BE2C (cell line): ENCODE measurements at regions not wholly inside any gene's neighbourhood (a gene's known extent, or its start where the extent isn't known, plus 50 kb on each side); places are given as distances from the start of the nearest gene placed in this dataset.

Experiments
- DNase-seq: peaks from one replicate; pipeline ENCODE4 v3.0.0-alpha.2; 2020
- H3K27me3 ChIP-seq: fragments of 250-450 bp; sonication (Bioruptor Pico); 2 replicates; pipeline ENCODE4 v1.5.1; 2020; ENCODE audit warnings: mild to moderate bottlenecking
- H3K36me3 ChIP-seq: fragments of 250-450 bp; sonication (Bioruptor Pico); 2 replicates; pipeline ENCODE4 v1.5.1; 2020; ENCODE audit warnings: mild to moderate bottlenecking
- H3K4me1 ChIP-seq: fragments of 250-450 bp; sonication (Bioruptor Pico); 2 replicates; pipeline ENCODE4 v1.5.1; 2020
- H3K4me3 ChIP-seq: 2 replicates; pipeline ENCODE4 v1.5.1; 2011; ENCODE audit warnings: low read depth, low read length
- H3K9me3 ChIP-seq: fragments of 250-450 bp; sonication (Bioruptor Pico); 2 replicates; pipeline ENCODE4 v1.5.1; 2020
- CTCF ChIP-seq: IDR thresholded peaks from 2 replicates; pipeline ENCODE4 v1.5.1; 2012; ENCODE audit warnings: mild to moderate bottlenecking, low read depth, low read length

- H3K36me3 ChIP-seq, result no peaks in the 10 kb centered on the region
- H3K9me3 ChIP-seq, result no peaks in the 10 kb centered on the region
- H3K27me3 ChIP-seq, result peaks cover 8% of the 10 kb centered on the region
- H3K4me3 ChIP-seq, result no peak overlapping the region
- TF ChIP-seq CTCF, result no peak
- no peak for DNase-seq
- no peaks in the 10 kb centered on the region for H3K4me1 ChIP-seq
Observed at GRCh38 chr5:122533825-122534224, 221.8 kb downstream of the SNCAIP start.

DNA sequence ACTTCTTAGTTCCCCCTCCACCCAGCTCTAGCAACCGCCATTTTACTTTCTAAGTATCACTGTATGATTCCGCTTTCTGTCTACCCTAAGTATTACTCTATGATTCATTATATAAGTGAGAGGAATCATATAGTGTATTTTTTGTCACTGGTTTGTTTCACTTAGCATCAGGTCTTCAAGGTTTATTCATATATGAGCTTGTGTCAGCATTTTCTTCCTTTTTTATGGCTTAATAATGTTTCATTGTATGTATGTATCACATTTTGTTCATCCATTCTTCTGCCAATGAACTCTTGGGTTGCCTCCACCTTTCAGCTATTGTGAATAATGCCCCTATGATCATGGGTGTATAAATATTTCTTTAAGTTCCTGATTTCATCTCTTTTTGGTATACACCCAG lies 222.8 kb downstream of the SNCAIP start:
- H3K4me1 ChIP-seq, result no peaks in the 10 kb centered on the region
- H3K27me3 ChIP-seq, result peaks cover 8% of the 10 kb centered on the region
- no peak for DNase-seq
- H3K9me3 ChIP-seq, result no peaks in the 10 kb centered on the region
- TF ChIP-seq CTCF, result no peak
- no peaks in the 10 kb centered on the region for H3K36me3 ChIP-seq
- no peak overlapping the region for H3K4me3 ChIP-seq

DNA sequence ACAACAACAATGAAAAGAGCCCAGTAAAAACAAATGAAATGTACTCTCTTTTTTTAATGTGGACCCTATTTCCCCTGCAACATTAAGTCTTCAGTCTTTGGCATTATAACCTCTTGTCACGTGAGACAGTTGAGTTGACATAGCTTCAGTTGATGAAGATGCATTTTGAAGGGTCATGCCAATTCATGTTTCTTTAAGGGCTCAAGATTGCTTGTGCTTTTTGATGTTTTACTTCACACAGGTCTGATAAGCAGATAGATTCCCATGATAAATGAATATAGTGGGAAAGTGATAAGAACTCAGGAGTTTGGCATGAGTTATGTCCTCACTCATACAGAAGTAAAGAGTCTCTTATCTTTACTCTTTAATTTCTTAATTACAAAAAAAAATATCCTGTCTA lies 229.4 kb downstream of the SNCAIP start:
- Histone ChIP-seq H3K4me3 (no peak overlapping the region), H3K9me3 (no peaks in the 10 kb centered on the region), H3K27me3 (peaks cover 8% of the 10 kb centered on the region), H3K36me3 (no peaks in the 10 kb centered on the region), H3K4me1 (no peaks in the 10 kb centered on the region)
- TF ChIP-seq CTCF, result no peak
- no peak for DNase-seq

GRCh38 chr5:122545986-122546385 lies 228.9 kb upstream of the SNX2 start:
- H3K36me3 ChIP-seq, result no peaks in the 10 kb centered on the region
- peaks cover 11% of the 10 kb centered on the region for H3K27me3 ChIP-seq
- no peaks in the 10 kb centered on the region for H3K4me1 ChIP-seq
- no peaks in the 10 kb centered on the region for H3K9me3 ChIP-seq
- no peak for TF ChIP-seq CTCF
- DNase-seq, result no peak
- H3K4me3 ChIP-seq, result no peak overlapping the region

GRCh38 chr5:122547219-122547618 lies 227.7 kb upstream of the SNX2 start:
- TF ChIP-seq CTCF, result no peak

DNA sequence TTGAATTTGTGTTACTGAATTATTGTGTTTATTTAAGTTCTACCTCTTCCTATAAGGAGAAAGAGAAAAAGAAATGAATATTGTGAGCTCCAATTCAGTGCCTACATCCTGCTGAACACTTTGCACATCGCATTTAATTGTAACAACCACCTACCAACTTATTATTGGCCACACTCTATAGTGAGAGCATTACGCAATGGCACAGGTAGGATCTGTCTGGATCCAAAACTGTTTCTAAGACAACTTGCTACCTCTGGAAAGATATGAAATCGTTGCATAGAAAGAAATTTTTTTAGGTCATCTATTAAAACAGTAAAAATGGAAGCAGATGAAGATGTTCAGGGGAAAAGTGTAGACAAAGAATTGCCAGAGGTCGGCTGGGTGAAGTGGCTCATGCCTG lies 227.2 kb upstream of the SNX2 start:
- Histone ChIP-seq H3K4me3 (no peak overlapping the region), H3K9me3 (no peaks in the 10 kb centered on the region), H3K27me3 (peaks cover 11% of the 10 kb centered on the region), H3K4me1 (no peaks in the 10 kb centered on the region), H3K36me3 (no peaks in the 10 kb centered on the region)
- TF ChIP-seq CTCF, result no peak
- no peak for DNase-seq

More at GRCh38 chr5:122547219-122547618, 227.7 kb upstream of the SNX2 start:
- DNase-seq, result no peak
- H3K36me3 ChIP-seq, result no peaks in the 10 kb centered on the region
- H3K9me3 ChIP-seq, result no peaks in the 10 kb centered on the region
- peaks cover 11% of the 10 kb centered on the region for H3K27me3 ChIP-seq
- H3K4me3 ChIP-seq, result no peak overlapping the region
- no peaks in the 10 kb centered on the region for H3K4me1 ChIP-seq
